GM23338 (cell line): ENCODE measurements at regions not wholly inside any gene's neighbourhood (a gene's known extent, or its start where the extent isn't known, plus 50 kb on each side); places are given as distances from the start of the nearest gene placed in this dataset.

Experiments
- ATAC-seq: fragments of 200-7000 bp; cut with Tn5 transposase; 3 replicates; pipeline ENCODE4 v1.9.1; 2020
- DNase-seq: peaks from one replicate; pipeline ENCODE4 v3.0.0-alpha.2; 2015; ENCODE audit warnings: low spot score
- H2AFZ ChIP-seq: fragments of 200-600 bp; sonication (generic); 2 replicates; pipeline ENCODE4 v1.8.0; 2016; ENCODE audit warnings: antibody characterized with exemption, mild to moderate bottlenecking, moderate library complexity
- H3F3A ChIP-seq: fragments of 200-600 bp; sonication (generic); replicated peaks from 2 replicates; pipeline ENCODE4 v1.8.0; 2017; ENCODE audit warnings: antibody characterized with exemption, mixed run types, low read depth
- H3K27ac ChIP-seq: fragments of 200-600 bp; sonication (generic); 2 replicates; pipeline ENCODE4 v1.6.1; 2016; ENCODE audit warnings: low read depth
- H3K27me3 ChIP-seq: fragments of 200-600 bp; sonication (generic); 2 replicates; pipeline ENCODE4 v1.8.0; 2016; ENCODE audit warnings: mild to moderate bottlenecking, mixed run types, moderate library complexity; ENCODE audit not compliant: insufficient read depth
- H3K36me3 ChIP-seq: fragments of 200-600 bp; sonication (generic); 2 replicates; pipeline ENCODE4 v1.8.0; 2016; ENCODE audit warnings: mild to moderate bottlenecking; ENCODE audit not compliant: insufficient read depth
- H3K4me1 ChIP-seq: fragments of 200-600 bp; sonication (generic); 2 replicates; pipeline ENCODE4 v1.8.0; 2016; ENCODE audit warnings: mild to moderate bottlenecking, moderate library complexity; ENCODE audit not compliant: insufficient read depth
- H3K4me2 ChIP-seq: fragments of 200-600 bp; sonication (generic); 2 replicates; pipeline ENCODE4 v1.7.1; 2017; ENCODE audit warnings: mixed run types
- H3K4me3 ChIP-seq: fragments of 200-600 bp; sonication (generic); 2 replicates; pipeline ENCODE4 v1.6.1; 2016; ENCODE audit warnings: mixed run types
- H3K79me2 ChIP-seq: fragments of 200-600 bp; sonication (generic); replicated peaks from 2 replicates; pipeline ENCODE4 v1.8.0; 2017; ENCODE audit warnings: mild to moderate bottlenecking; ENCODE audit not compliant: insufficient read depth
- H3K9me2 ChIP-seq: fragments of 200-600 bp; sonication (generic); 2 replicates; pipeline ENCODE4 v1.8.0; 2017; ENCODE audit not compliant: insufficient read depth
- H4K20me1 ChIP-seq: fragments of 200-600 bp; sonication (generic); replicated peaks from 2 replicates; pipeline ENCODE4 v1.8.0; 2017; ENCODE audit warnings: mild to moderate bottlenecking; ENCODE audit not compliant: insufficient read depth
- H3K27ac Mint-ChIP-seq: 2 replicates; pipeline ENCODE4 v1.8.0; 2020; ENCODE audit warnings: inconsistent platforms, mild to moderate bottlenecking, moderate library complexity, mixed read lengths
- H3K27me3 Mint-ChIP-seq: 3 replicates; pipeline ENCODE4 v1.8.0; 2022; ENCODE audit warnings: low read depth, mild to moderate bottlenecking, moderate library complexity, mixed read lengths, inconsistent platforms; ENCODE audit not compliant: insufficient read depth, poor library complexity
- H3K36me3 Mint-ChIP-seq: 3 replicates; pipeline ENCODE4 v1.8.0; 2021; ENCODE audit warnings: low read depth, mild to moderate bottlenecking, inconsistent platforms, moderate library complexity, mixed read lengths
- H3K4me1 Mint-ChIP-seq: 3 replicates; pipeline ENCODE4 v1.8.0; 2020; ENCODE audit warnings: mild to moderate bottlenecking, inconsistent platforms, mixed read lengths
- H3K4me3 Mint-ChIP-seq: 3 replicates; pipeline ENCODE4 v1.8.0; 2021; ENCODE audit warnings: moderate library complexity, mild to moderate bottlenecking, inconsistent platforms, mixed read lengths
- H3K9me3 Mint-ChIP-seq: 3 replicates; pipeline ENCODE4 v1.8.0; 2020; ENCODE audit warnings: moderate library complexity, mild to moderate bottlenecking, inconsistent platforms, mixed read lengths
- CREB1 ChIP-seq: fragments of 250-450 bp; sonication (Bioruptor Pico); IDR thresholded peaks from 2 replicates; pipeline ENCODE4 v1.5.0; 2020; ENCODE audit warnings: low read depth, mild to moderate bottlenecking, moderate library complexity
- CTCF ChIP-seq, 2 experiments: fragments of 200-600 bp in 1 of 2; sonication (generic) in 1 of 2; conservative IDR thresholded peaks; 2 replicates each; pipeline versions ENCODE4 v1.5.1 to v1.6.1; 2016 to 2017; ENCODE audit warnings: antibody characterized with exemption in 2 of 2, low read depth in 2 of 2, mild to moderate bottlenecking in 2 of 2, moderate library complexity in 1 of 2
- ETS1 ChIP-seq: IDR thresholded peaks from 2 replicates; pipeline ENCODE4 v1.6.1; 2016; ENCODE audit warnings: antibody characterized with exemption
- EZH2 ChIP-seq: fragments of 200-600 bp; sonication (generic); IDR thresholded peaks from one replicate; pipeline ENCODE4 v1.8.0; 2017; ENCODE audit warnings: antibody characterized with exemption, mild to moderate bottlenecking, low read depth; ENCODE audit not compliant: unreplicated experiment
- EZH2phosphoT487 ChIP-seq: fragments of 200-600 bp; sonication (generic); IDR thresholded peaks from one replicate; pipeline ENCODE4 v1.8.1; 2018; ENCODE audit warnings: antibody characterized with exemption; ENCODE audit not compliant: unreplicated experiment
- REST ChIP-seq: IDR thresholded peaks from one replicate; pipeline ENCODE4 v1.6.1; 2018; ENCODE audit warnings: antibody characterized with exemption; ENCODE audit not compliant: unreplicated experiment
- STAT1 ChIP-seq: IDR thresholded peaks from one replicate; pipeline ENCODE4 v1.6.1; 2016; ENCODE audit warnings: antibody characterized with exemption; ENCODE audit not compliant: unreplicated experiment
- ZNF114 ChIP-seq: fragments of 250-450 bp; sonication (Bioruptor Pico); IDR thresholded peaks from 2 replicates; pipeline ENCODE4 v1.5.0; 2020; ENCODE audit warnings: mild to moderate bottlenecking, moderate library complexity
- ZNF331 ChIP-seq: fragments of 250-450 bp; sonication (Bioruptor Pico); IDR thresholded peaks from 2 replicates; pipeline ENCODE4 v1.5.0; 2020; ENCODE audit warnings: low read depth, mild to moderate bottlenecking, moderate library complexity
- ZNF462 ChIP-seq: fragments of 250-450 bp; sonication (Bioruptor Pico); IDR thresholded peaks from 2 replicates; pipeline ENCODE4 v1.5.0; 2020; ENCODE audit warnings: mild to moderate bottlenecking, moderate library complexity

- TF ChIP-seq REST (no peak), CTCF (conservative IDR thresholded peaks at IDR 0.05; ENCODE audit: low read depth in 2 of 2) (no peak), CREB1 (no peak), EZH2phosphoT487 (no peak)
Observed at GRCh38 chr4:18512718-18513117, 491.2 kb upstream of the LCORL start (continued).

- Histone ChIP-seq H3K4me1 (peaks cover 10% of the 10 kb centered on the region; the same call in 1 of the 2 replicates), H3K27me3 (peaks cover 4% of the 10 kb centered on the region), H3K36me3 (no peaks in the 10 kb centered on the region), H3F3A (no peaks in the 10 kb centered on the region), H3K4me3 (no peak overlapping the region), H3K79me2 (no peaks in the 10 kb centered on the region), H3K9me2 (no peaks in the 10 kb centered on the region), H3K27ac (no peak overlapping the region), H4K20me1 (no peaks in the 10 kb centered on the region), H2AFZ (no peak overlapping the region), H3K4me2 (no peak overlapping the region)
- ATAC-seq (no peak), DNase-seq (no peak)
- peaks cover 8% of the 10 kb centered on the region for H3K27me3 Mint-ChIP-seq
- no peaks in the 10 kb centered on the region for H3K36me3 Mint-ChIP-seq
- no peak overlapping the region for H3K4me3 Mint-ChIP-seq
- H3K9me3 Mint-ChIP-seq = no peaks in the 10 kb centered on the region
- H3K27ac Mint-ChIP-seq = no peak overlapping the region
- H3K4me1 Mint-ChIP-seq = peaks cover 25% of the 10 kb centered on the region; the same call in 2 of the 3 replicates
- no peak for TF ChIP-seq ZNF462 (CRISPR knock-in tag)
- no peak for TF ChIP-seq EZH2
- TF ChIP-seq ZNF331 (CRISPR knock-in tag) = no peak
- no peak for TF ChIP-seq ETS1
- TF ChIP-seq STAT1 = no peak
- TF ChIP-seq ZNF114 (CRISPR knock-in tag) = no peak
- TF ChIP-seq EZH2phosphoT487 = no peak
Observed at GRCh38 chr4:18511727-18512126, 490.2 kb upstream of the LCORL start.
